LNCAP (cell line): ENCODE measurements at regions not wholly inside any gene's neighbourhood (a gene's known extent, or its start where the extent isn't known, plus 50 kb on each side); places are given as distances from the start of the nearest gene placed in this dataset.

Experiments used
- CTCF ChIP-seq: fragments of 450-650 bp; IDR thresholded peaks from 2 replicates; pipeline ENCODE4 v1.5.1; 2017; ENCODE audit warnings: mild to moderate bottlenecking

- no peak for TF ChIP-seq CTCF
Measured at GRCh38 chr7:54129035-54129434, 413.1 kb upstream of the VSTM2A start.

DNA sequence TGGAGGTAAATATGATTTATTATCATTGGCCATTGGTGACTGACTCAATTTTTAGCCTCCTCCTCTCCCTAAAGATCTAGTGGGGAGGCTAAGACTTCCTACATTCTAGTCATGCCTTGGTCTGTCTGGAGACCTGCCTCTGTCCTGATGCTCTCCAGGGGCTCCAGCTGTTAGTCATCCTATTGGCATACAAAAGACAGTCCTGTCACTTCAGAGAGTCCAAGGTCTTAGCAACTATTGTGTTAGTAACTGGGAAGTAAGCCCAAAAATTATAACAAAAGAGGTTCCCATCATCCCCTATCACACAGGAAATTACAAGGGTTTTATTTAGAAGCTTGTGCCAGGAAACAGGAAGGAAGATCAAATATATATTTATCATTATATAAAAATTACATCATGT lies 400.6 kb upstream of the VSTM2A start:
- no peak for TF ChIP-seq CTCF

DNA sequence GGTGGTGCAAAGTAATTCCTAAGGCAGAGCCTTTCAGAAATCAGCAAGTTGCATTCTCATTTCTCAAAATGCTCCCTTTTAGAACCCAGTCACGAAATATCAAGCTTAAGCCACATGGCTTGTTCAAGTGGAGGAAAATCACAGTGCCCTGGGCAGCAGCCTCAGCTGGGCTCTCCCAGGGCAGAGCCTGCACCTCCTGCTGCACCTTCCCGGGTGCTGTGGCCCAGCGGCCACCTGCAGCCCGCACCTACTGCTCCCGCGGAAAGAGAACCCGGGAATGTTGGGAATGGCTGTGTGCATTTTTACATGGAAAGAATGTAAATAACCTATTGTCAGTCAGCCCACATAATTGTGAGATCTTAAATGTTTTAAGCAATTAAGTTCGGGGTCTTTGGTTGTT lies 396.5 kb upstream of the VSTM2A start:
- TF ChIP-seq CTCF = no peak

DNA sequence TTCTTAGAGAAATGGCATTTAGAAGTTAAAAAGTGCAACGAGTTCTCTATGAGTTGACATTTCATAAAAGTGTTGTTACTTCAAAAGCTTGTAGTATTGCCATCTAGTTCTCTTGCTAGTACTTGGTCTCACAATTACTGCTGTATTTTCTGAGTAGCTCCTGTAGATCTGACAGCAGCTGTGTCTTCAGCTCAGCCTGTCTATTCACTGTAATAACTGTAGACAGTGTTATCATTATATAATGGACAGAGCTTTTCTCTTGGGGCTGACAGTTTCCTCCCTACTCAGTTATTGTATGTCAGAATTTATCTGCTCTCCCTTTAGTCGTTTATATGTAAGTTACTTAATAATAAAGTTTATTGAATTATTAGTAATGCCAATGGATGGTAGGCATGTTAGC lies 388.7 kb upstream of the VSTM2A start:
- no peak for TF ChIP-seq CTCF

GRCh38 chr7:54159088-54159487 lies 383.1 kb upstream of the VSTM2A start:
- no peak for TF ChIP-seq CTCF

GRCh38 chr7:54161621-54162020 lies 380.6 kb upstream of the VSTM2A start:
- TF ChIP-seq CTCF = no peak

DNA sequence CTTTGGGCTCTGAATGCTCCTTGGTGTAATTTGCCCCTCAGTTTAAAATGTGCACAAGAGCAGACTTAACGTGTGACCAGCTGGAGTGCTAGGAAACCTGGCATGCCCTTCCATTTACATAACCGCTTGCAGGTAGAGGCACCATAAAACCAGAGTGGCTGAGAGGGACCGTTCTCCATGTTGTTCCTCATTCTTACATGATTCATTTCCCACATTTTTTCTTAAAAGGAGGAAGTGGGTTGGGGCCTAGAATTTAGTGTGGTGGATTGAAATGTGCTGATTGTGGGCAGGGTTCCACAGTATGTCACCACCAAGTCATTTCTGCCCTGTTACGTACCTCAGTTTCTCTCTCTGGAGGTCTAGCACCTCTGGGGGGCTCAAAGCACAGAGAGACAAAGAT lies 375.8 kb upstream of the VSTM2A start:
- no peak for TF ChIP-seq CTCF

DNA sequence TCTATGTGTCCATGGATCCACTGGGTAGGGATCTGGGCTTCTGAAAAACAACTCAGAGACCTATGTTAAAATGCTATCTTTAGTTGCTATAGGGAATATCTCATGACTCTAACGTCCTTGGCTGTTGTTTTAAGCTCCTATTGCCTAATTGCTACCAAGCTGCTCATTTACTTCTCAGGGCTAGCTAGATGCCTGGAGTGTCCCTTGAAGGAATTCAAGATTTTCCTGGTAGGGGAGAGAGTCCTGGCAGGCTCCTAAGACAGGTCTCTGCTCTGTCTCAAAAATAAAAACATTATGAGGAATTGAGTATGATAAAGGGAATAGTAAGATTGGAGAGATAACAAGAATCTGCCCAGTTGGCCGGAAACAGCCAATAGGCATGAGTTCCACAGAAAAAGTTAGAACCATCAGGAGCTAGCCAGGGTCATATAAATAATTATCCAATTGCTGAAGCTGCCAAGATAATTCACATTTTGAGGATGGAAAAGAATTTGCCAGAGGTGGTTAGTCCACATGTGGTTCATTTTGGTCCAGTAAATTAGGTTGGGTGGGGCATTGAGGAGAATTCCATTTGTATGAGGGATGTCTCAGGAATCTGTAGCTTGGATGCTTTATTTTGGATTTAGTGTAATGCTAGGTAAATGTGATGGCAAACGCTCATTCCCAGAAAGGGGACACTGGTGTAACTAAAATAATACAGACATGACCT lies 362.7 kb upstream of the VSTM2A start:
- TF ChIP-seq CTCF = no peak
